ENCODE measurements at regions not wholly inside any gene's neighbourhood (a gene's known extent, or its start where the extent isn't known, plus 50 kb on each side); places are given as distances from the start of the nearest gene placed in this dataset.

DNA sequence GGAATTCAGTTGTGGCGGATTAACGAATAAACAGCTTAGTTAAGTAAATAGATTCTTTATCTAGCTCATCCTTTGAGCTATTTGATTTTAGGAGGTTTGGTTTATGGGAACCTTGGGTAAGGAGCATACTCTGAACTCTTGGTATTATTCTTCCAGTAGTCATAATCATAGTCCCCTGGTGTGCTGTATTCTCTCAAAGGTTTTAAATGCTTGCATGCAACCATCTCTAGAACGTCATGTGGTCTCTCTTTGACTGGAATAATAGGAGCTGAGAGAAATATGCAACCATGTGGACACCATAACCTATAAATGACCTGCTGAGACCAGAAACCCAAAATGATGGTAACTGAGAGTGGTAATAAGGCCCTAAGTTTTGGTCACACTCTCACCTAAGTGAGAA, 951.6 kb upstream of the MIR17HG start (continued):
- TF ChIP-seq, protein P1, sequence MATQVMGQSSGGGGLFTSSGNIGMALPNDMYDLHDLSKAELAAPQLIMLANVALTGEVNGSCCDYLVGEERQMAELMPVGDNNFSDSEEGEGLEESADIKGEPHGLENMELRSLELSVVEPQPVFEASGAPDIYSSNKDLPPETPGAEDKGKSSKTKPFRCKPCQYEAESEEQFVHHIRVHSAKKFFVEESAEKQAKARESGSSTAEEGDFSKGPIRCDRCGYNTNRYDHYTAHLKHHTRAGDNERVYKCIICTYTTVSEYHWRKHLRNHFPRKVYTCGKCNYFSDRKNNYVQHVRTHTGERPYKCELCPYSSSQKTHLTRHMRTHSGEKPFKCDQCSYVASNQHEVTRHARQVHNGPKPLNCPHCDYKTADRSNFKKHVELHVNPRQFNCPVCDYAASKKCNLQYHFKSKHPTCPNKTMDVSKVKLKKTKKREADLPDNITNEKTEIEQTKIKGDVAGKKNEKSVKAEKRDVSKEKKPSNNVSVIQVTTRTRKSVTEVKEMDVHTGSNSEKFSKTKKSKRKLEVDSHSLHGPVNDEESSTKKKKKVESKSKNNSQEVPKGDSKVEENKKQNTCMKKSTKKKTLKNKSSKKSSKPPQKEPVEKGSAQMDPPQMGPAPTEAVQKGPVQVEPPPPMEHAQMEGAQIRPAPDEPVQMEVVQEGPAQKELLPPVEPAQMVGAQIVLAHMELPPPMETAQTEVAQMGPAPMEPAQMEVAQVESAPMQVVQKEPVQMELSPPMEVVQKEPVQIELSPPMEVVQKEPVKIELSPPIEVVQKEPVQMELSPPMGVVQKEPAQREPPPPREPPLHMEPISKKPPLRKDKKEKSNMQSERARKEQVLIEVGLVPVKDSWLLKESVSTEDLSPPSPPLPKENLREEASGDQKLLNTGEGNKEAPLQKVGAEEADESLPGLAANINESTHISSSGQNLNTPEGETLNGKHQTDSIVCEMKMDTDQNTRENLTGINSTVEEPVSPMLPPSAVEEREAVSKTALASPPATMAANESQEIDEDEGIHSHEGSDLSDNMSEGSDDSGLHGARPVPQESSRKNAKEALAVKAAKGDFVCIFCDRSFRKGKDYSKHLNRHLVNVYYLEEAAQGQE (IDR thresholded peaks at IDR 0.05; ENCODE audit: unreplicated experiment): no peak
- TF ChIP-seq JUNB (IDR thresholded peaks at IDR 0.05; ENCODE audit: unreplicated experiment) (no peak), ZNF114 (CRISPR knock-in tag; IDR thresholded peaks at IDR 0.05) (no peak), ZNF331 (CRISPR knock-in tag; IDR thresholded peaks at IDR 0.05; ENCODE audit: low read depth) (no peak)

DNA sequence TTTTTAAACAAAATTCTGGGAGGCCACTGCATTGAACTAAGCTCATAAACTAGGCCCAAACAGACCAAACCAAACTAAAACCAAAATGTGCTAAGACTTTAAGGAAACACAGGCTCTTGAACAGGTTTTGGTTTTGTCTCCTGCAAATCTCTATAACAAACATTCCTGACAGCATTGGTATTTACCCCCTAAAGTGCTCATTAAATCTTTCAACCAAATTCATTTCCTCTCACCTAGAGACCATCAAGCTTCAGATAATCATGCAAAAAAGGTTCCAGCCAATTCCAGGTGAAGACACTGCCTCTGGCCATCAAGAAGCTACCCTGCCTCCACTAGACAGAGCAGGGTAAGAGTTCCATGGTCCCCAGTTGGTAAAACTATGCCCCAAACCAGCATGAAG, 951.2 kb upstream of the MIR17HG start:
- Mint-ChIP-seq H3K27me3 (ENCODE audit: insufficient read depth, low read depth, poor library complexity) (peaks cover 4% of the 10 kb centered on the region), H3K27ac (peak overlapping the region; percentile 84; the same call in 1 of the 2 replicates), H3K9me3 (no peaks in the 10 kb centered on the region; the same call in 1 of the 3 replicates), H3K4me3 (no peak overlapping the region), H3K4me1 (peaks cover 21% of the 10 kb centered on the region), H3K36me3 (ENCODE audit: low read depth) (peaks cover 7% of the 10 kb centered on the region; the same call in 2 of the 3 replicates)
- H3K4me2 ChIP-seq: no peak overlapping the region
- H3K9me2 ChIP-seq (ENCODE audit: insufficient read depth): 0 out of 2 replicates have a peak, but pooled peaks cover 5% of the 10 kb centered on the region
- no peak for ATAC-seq
- H3K27me3 ChIP-seq (ENCODE audit: insufficient read depth): no peaks in the 10 kb centered on the region
- DNase-seq (ENCODE audit: low spot score): no peak
- peak overlapping the region; percentile 39; the same call in 1 of the 2 replicates for H2AFZ ChIP-seq
- H3K27ac ChIP-seq (ENCODE audit: low read depth): no peak overlapping the region
- TF ChIP-seq EZH2 (IDR thresholded peaks at IDR 0.05; ENCODE audit: low read depth, unreplicated experiment) (no peak), POLR2AphosphoS5 (IDR thresholded peaks at IDR 0.05; ENCODE audit: low read depth) (no peak), EZH2phosphoT487 (IDR thresholded peaks at IDR 0.05; ENCODE audit: unreplicated experiment) (no peak), ZNF114 (CRISPR knock-in tag; IDR thresholded peaks at IDR 0.05) (no peak)
- TF ChIP-seq, protein P2, sequence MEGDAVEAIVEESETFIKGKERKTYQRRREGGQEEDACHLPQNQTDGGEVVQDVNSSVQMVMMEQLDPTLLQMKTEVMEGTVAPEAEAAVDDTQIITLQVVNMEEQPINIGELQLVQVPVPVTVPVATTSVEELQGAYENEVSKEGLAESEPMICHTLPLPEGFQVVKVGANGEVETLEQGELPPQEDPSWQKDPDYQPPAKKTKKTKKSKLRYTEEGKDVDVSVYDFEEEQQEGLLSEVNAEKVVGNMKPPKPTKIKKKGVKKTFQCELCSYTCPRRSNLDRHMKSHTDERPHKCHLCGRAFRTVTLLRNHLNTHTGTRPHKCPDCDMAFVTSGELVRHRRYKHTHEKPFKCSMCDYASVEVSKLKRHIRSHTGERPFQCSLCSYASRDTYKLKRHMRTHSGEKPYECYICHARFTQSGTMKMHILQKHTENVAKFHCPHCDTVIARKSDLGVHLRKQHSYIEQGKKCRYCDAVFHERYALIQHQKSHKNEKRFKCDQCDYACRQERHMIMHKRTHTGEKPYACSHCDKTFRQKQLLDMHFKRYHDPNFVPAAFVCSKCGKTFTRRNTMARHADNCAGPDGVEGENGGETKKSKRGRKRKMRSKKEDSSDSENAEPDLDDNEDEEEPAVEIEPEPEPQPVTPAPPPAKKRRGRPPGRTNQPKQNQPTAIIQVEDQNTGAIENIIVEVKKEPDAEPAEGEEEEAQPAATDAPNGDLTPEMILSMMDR (conservative IDR thresholded peaks at IDR 0.05; ENCODE audit: low read depth in 2 of 2): no peak
- TF ChIP-seq, protein P1 (IDR thresholded peaks at IDR 0.05; ENCODE audit: unreplicated experiment): no peak
- TF ChIP-seq, protein P3, sequence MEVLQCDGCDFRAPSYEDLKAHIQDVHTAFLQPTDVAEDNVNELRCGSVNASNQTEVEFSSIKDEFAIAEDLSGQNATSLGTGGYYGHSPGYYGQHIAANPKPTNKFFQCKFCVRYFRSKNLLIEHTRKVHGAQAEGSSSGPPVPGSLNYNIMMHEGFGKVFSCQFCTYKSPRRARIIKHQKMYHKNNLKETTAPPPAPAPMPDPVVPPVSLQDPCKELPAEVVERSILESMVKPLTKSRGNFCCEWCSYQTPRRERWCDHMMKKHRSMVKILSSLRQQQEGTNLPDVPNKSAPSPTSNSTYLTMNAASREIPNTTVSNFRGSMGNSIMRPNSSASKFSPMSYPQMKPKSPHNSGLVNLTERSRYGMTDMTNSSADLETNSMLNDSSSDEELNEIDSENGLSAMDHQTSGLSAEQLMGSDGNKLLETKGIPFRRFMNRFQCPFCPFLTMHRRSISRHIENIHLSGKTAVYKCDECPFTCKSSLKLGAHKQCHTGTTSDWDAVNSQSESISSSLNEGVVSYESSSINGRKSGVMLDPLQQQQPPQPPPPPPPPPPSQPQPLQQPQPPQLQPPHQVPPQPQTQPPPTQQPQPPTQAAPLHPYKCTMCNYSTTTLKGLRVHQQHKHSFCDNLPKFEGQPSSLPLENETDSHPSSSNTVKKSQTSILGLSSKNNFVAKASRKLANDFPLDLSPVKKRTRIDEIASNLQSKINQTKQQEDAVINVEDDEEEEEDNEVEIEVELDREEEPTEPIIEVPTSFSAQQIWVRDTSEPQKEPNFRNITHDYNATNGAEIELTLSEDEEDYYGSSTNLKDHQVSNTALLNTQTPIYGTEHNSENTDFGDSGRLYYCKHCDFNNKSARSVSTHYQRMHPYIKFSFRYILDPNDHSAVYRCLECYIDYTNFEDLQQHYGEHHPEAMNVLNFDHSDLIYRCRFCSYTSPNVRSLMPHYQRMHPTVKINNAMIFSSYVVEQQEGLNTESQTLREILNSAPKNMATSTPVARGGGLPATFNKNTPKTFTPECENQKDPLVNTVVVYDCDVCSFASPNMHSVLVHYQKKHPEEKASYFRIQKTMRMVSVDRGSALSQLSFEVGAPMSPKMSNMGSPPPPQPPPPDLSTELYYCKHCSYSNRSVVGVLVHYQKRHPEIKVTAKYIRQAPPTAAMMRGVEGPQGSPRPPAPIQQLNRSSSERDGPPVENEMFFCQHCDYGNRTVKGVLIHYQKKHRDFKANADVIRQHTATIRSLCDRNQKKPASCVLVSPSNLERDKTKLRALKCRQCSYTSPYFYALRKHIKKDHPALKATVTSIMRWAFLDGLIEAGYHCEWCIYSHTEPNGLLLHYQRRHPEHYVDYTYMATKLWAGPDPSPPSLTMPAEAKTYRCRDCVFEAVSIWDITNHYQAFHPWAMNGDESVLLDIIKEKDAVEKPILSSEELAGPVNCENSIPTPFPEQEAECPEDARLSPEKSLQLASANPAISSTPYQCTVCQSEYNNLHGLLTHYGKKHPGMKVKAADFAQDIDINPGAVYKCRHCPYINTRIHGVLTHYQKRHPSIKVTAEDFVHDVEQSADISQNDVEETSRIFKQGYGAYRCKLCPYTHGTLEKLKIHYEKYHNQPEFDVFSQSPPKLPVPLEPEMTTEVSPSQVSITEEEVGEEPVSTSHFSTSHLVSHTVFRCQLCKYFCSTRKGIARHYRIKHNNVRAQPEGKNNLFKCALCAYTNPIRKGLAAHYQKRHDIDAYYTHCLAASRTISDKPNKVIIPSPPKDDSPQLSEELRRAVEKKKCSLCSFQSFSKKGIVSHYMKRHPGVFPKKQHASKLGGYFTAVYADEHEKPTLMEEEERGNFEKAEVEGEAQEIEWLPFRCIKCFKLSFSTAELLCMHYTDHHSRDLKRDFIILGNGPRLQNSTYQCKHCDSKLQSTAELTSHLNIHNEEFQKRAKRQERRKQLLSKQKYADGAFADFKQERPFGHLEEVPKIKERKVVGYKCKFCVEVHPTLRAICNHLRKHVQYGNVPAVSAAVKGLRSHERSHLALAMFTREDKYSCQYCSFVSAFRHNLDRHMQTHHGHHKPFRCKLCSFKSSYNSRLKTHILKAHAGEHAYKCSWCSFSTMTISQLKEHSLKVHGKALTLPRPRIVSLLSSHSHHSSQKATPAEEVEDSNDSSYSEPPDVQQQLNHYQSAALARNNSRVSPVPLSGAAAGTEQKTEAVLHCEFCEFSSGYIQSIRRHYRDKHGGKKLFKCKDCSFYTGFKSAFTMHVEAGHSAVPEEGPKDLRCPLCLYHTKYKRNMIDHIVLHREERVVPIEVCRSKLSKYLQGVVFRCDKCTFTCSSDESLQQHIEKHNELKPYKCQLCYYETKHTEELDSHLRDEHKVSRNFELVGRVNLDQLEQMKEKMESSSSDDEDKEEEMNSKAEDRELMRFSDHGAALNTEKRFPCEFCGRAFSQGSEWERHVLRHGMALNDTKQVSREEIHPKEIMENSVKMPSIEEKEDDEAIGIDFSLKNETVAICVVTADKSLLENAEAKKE (CRISPR knock-in tag; IDR thresholded peaks at IDR 0.05): no peak
- no peaks in the 10 kb centered on the region for H3F3A ChIP-seq (replicated peaks; ENCODE audit: low read depth)
- no peaks in the 10 kb centered on the region for H3K36me3 ChIP-seq (ENCODE audit: insufficient read depth)
- peaks cover 13% of the 10 kb centered on the region for H3K4me1 ChIP-seq (ENCODE audit: insufficient read depth)
- no peaks in the 10 kb centered on the region for H3K79me2 ChIP-seq (replicated peaks; ENCODE audit: insufficient read depth)
- H4K20me1 ChIP-seq (replicated peaks; ENCODE audit: insufficient read depth): no peaks in the 10 kb centered on the region
- H3K4me3 ChIP-seq: no peak overlapping the region

All from GM23338 (cell line).